Loucy (cell line): ENCODE measurements at regions not wholly inside any gene's neighbourhood (a gene's known extent, or its start where the extent isn't known, plus 50 kb on each side); places are given as distances from the start of the nearest gene placed in this dataset.

Experiments
- EZH2phosphoT487 ChIP-seq: fragments of 200-600 bp; IDR thresholded peaks from 2 replicates; pipeline ENCODE4 v1.6.1; 2018; ENCODE audit warnings: antibody characterized with exemption, mild to moderate bottlenecking, moderate library complexity, borderline replicate concordance
- TF ChIP-seq, protein P1 (sequence below): fragments of 200-600 bp; sonication (generic); conservative IDR thresholded peaks from 2 replicates; pipeline ENCODE4 v1.5.1; 2014; ENCODE audit warnings: mild to moderate bottlenecking, antibody characterized with exemption, low read length

DNA sequence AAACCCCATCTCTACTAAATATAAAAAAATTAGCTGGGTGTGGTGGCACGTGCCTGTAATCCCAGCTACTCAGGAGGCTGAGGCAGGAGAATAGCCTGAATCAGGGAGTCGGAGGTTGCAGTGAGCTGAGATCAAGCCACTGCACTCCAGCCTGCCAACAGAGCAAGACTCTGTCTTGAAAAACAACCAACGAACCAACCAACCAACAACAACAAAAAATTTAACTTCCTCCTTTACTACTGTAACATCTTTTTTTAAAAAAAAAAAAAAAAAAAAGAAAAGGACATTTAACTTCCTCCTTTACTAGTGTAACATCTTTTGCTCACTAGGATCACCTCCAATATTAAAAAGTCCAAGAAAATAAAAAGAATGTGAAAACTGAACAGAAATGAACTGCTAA lies 92.3 kb upstream of the TMEM168 start:
- TF ChIP-seq, protein P1, sequence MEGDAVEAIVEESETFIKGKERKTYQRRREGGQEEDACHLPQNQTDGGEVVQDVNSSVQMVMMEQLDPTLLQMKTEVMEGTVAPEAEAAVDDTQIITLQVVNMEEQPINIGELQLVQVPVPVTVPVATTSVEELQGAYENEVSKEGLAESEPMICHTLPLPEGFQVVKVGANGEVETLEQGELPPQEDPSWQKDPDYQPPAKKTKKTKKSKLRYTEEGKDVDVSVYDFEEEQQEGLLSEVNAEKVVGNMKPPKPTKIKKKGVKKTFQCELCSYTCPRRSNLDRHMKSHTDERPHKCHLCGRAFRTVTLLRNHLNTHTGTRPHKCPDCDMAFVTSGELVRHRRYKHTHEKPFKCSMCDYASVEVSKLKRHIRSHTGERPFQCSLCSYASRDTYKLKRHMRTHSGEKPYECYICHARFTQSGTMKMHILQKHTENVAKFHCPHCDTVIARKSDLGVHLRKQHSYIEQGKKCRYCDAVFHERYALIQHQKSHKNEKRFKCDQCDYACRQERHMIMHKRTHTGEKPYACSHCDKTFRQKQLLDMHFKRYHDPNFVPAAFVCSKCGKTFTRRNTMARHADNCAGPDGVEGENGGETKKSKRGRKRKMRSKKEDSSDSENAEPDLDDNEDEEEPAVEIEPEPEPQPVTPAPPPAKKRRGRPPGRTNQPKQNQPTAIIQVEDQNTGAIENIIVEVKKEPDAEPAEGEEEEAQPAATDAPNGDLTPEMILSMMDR, result no peak
- TF ChIP-seq EZH2phosphoT487, result no peak
